PC-9 (cell line): ENCODE measurements at regions not wholly inside any gene's neighbourhood (a gene's known extent, or its start where the extent isn't known, plus 50 kb on each side); places are given as distances from the start of the nearest gene placed in this dataset.

Experiments
- EZH2 ChIP-seq: fragments of 200-600 bp; sonication (generic); IDR thresholded peaks from 2 replicates; pipeline ENCODE4 v1.8.0; 2017; ENCODE audit warnings: antibody characterized with exemption, low read depth
- TF ChIP-seq, protein P1 (sequence below): fragments of 200-600 bp; sonication (generic); conservative IDR thresholded peaks from 2 replicates; pipeline ENCODE4 v1.6.1; 2017; ENCODE audit warnings: mixed run types, antibody characterized with exemption, mild to moderate bottlenecking, moderate library complexity

DNA sequence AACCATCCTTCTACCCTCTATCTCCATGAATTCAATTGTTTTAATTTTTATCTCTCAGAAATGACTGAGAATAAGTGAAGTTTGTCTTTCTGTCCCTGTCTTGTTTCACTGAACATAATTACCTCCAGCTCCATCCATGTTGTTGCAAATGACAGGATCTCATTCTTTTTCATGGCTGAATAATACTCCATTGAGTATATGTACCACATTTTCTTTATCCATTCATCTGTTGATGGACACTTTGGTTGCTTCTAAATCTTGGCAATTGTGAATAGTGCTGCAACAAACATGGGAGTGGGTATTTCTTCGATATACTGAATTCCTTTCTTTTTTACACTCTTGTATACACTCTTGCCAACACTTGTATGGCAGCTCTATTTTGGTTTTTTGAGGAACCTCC lies 72.8 kb upstream of the COX20 start:
- TF ChIP-seq, protein P1, sequence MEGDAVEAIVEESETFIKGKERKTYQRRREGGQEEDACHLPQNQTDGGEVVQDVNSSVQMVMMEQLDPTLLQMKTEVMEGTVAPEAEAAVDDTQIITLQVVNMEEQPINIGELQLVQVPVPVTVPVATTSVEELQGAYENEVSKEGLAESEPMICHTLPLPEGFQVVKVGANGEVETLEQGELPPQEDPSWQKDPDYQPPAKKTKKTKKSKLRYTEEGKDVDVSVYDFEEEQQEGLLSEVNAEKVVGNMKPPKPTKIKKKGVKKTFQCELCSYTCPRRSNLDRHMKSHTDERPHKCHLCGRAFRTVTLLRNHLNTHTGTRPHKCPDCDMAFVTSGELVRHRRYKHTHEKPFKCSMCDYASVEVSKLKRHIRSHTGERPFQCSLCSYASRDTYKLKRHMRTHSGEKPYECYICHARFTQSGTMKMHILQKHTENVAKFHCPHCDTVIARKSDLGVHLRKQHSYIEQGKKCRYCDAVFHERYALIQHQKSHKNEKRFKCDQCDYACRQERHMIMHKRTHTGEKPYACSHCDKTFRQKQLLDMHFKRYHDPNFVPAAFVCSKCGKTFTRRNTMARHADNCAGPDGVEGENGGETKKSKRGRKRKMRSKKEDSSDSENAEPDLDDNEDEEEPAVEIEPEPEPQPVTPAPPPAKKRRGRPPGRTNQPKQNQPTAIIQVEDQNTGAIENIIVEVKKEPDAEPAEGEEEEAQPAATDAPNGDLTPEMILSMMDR: no peak
- TF ChIP-seq EZH2: no peak
